Retinal pigment epithelial cell (primary cell): ENCODE measurements at regions not wholly inside any gene's neighbourhood (a gene's known extent, or its start where the extent isn't known, plus 50 kb on each side); places are given as distances from the start of the nearest gene placed in this dataset.

Experiments used
- DNase-seq: peaks from one replicate; pipeline ENCODE4 v3.0.0-alpha.2; 2010; ENCODE audit warnings: low read depth
- H3K4me3 ChIP-seq: 2 replicates; pipeline ENCODE4 v1.5.1; 2011; ENCODE audit warnings: mild to moderate bottlenecking, low read length, control low read depth, moderate library complexity
- TF ChIP-seq, protein P1 (sequence below): conservative IDR thresholded peaks from 2 replicates; pipeline ENCODE4 v1.5.1; 2011; ENCODE audit warnings: low read depth, low read length, control low read depth, inconsistent platforms

- peak; percentile 86 for DNase-seq
- H3K4me3 ChIP-seq, result no peak overlapping the region
- TF ChIP-seq, protein P1, sequence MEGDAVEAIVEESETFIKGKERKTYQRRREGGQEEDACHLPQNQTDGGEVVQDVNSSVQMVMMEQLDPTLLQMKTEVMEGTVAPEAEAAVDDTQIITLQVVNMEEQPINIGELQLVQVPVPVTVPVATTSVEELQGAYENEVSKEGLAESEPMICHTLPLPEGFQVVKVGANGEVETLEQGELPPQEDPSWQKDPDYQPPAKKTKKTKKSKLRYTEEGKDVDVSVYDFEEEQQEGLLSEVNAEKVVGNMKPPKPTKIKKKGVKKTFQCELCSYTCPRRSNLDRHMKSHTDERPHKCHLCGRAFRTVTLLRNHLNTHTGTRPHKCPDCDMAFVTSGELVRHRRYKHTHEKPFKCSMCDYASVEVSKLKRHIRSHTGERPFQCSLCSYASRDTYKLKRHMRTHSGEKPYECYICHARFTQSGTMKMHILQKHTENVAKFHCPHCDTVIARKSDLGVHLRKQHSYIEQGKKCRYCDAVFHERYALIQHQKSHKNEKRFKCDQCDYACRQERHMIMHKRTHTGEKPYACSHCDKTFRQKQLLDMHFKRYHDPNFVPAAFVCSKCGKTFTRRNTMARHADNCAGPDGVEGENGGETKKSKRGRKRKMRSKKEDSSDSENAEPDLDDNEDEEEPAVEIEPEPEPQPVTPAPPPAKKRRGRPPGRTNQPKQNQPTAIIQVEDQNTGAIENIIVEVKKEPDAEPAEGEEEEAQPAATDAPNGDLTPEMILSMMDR, result no peak
Observed at GRCh38 chr6:97697456-97697855, 414.4 kb upstream of the MMS22L start.

DNA sequence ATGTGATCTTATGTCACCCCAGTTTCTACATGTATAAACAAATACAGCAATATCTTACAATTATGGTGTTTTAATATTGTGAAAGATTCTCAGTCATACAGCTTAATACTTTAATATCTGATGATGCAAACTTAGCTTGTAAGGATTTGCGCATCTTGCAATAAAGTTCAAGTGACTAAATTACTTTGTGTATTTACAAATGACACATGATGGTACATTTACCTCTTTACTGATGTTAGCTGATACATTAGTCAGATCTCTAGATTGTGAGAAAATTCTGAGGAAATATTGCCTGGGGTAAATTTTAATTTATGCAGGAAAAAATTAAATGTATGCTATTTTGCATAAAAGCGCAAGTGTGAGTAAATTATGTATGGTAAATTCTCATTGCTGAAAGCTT lies 418.8 kb upstream of the MMS22L start:
- H3K4me3 ChIP-seq, result no peak overlapping the region
- TF ChIP-seq, protein P1, result no peak
- DNase-seq, result no peak

DNA sequence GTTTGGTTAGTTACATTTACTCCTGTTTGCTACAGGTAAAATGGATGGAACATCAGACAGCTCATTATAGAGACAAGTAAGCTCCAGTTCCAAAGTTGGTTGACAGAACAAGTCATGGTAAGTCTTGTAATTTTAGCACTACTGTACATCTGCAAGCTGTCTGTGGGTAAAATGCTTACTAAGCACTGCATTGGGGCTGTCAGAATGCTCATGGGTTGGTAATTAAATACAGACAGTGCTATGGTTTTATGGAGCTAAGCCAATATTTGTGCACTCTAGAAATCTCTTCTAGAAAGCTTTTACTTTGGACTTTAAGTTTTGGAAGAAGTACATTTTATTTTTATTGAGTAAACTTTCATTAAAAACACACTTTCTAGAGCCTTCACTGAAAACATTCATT lies 419.2 kb upstream of the MMS22L start:
- TF ChIP-seq, protein P1, result no peak
- DNase-seq, result no peak
- H3K4me3 ChIP-seq, result no peak overlapping the region

- no peak for DNase-seq
- H3K4me3 ChIP-seq, result no peak overlapping the region
- TF ChIP-seq, protein P1, result no peak
Observed at GRCh38 chr6:97703661-97704060, 420.6 kb upstream of the MMS22L start.

DNA sequence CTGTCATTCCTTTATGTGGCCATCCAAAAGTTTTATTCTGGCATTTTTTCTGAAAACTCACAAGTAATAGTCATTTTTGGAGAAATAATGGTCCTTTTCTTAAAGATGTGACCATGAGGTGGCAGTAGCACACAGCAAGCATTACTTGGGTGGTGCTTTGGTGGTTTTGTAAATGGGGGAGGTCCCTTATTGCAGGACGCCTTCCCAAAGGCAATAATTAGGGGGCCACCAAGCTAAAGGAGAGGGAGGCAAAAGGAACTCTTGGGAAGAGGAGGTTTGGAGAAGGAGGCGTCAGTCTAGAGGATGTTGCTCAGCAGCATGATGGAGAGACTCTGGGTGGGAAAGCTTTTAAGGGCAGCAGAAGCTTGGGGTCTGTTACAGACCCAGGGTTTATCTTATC lies 422.6 kb upstream of the MMS22L start:
- H3K4me3 ChIP-seq, result no peak overlapping the region
- no peak for DNase-seq
- TF ChIP-seq, protein P1, result peak; percentile 56

DNA sequence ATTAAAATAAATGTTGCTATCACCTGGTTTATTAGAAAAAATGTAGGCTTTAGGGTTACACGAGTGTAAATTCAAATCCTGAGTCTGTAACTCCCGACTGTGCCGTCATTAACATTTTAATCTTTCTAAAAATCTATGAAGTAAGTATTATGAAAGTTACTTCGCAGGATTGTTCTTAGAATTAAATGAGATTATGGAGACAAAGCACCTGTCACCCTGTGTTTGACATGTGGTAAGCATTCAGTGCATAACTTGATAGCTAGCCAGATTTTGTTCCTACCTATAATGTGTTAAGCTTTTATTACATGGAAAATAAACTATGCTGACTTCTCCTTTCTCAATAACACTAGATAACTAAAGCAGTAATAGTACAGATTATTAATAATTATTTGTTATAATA lies 429.7 kb upstream of the MMS22L start:
- DNase-seq, result peak; percentile 60
- H3K4me3 ChIP-seq, result no peak overlapping the region
- TF ChIP-seq, protein P1, result no peak

- H3K4me3 ChIP-seq, result no peak overlapping the region
- TF ChIP-seq, protein P1, result no peak
- DNase-seq, result no peak
Observed at GRCh38 chr6:97714772-97715171, 431.8 kb upstream of the MMS22L start.
